Natural killer cell (primary cell): ENCODE measurements at regions not wholly inside any gene's neighbourhood (a gene's known extent, or its start where the extent isn't known, plus 50 kb on each side); places are given as distances from the start of the nearest gene placed in this dataset.

Experiments
- ATAC-seq, 3 donors: fragments of 150-1000 bp in 2 of 3; fragments of 200-7000 bp in 1 of 3; cut with Tn5 transposase; 1 replicate in 1 of 3; 2 replicates in 2 of 3; pipeline ENCODE4 v1.10.0; 2021; ENCODE audit warnings: mild to moderate bottlenecking in 2 of 3, moderate library complexity in 2 of 3
- DNase-seq, 2 donors: peaks; one replicate each; pipeline versions ENCODE4 v3.0.0 to v3.0.0-alpha.2; 2013 to 2021; ENCODE audit warnings: mixed read lengths in 1 of 2
- H3K27ac ChIP-seq: one replicate; pipeline ENCODE4 v1.5.1; 2013; ENCODE audit warnings: mild to moderate bottlenecking, low read length
- H3K27me3 ChIP-seq: one replicate; pipeline ENCODE4 v1.6.1; 2013; ENCODE audit warnings: low read length; ENCODE audit not compliant: control insufficient read depth, insufficient read depth
- H3K36me3 ChIP-seq: one replicate; pipeline ENCODE4 v1.6.1; 2013; ENCODE audit warnings: low read length; ENCODE audit not compliant: control insufficient read depth, insufficient read depth
- H3K4me1 ChIP-seq: one replicate; pipeline ENCODE4 v1.6.1; 2013; ENCODE audit warnings: low read length; ENCODE audit not compliant: control insufficient read depth, insufficient read depth
- H3K4me3 ChIP-seq: one replicate; pipeline ENCODE4 v1.5.1; 2013; ENCODE audit warnings: low read length
- H3K9me3 ChIP-seq: one replicate; pipeline ENCODE4 v1.6.1; 2013; ENCODE audit warnings: low read length; ENCODE audit not compliant: control insufficient read depth, insufficient read depth
- H3K27ac Mint-ChIP-seq, 2 donors: one replicate each; pipeline ENCODE4 v1.8.0; 2022; ENCODE audit warnings: mild to moderate bottlenecking in 2 of 2, mixed read lengths in 2 of 2, moderate library complexity in 1 of 2
- H3K27me3 Mint-ChIP-seq, 2 donors: one replicate each; pipeline ENCODE4 v1.8.0; 2022; ENCODE audit warnings: low read depth in 2 of 2, mixed read lengths in 2 of 2
- H3K36me3 Mint-ChIP-seq: one replicate; pipeline ENCODE4 v1.8.0; 2022; ENCODE audit warnings: mixed read lengths
- H3K4me1 Mint-ChIP-seq, 2 donors: one replicate each; pipeline ENCODE4 v1.8.0; 2022; ENCODE audit warnings: mixed read lengths in 2 of 2
- H3K4me3 Mint-ChIP-seq: one replicate; pipeline ENCODE4 v1.8.0; 2022; ENCODE audit warnings: mild to moderate bottlenecking, moderate library complexity, mixed read lengths
- H3K9me3 Mint-ChIP-seq, 2 donors: one replicate each; pipeline ENCODE4 v1.8.0; 2022; ENCODE audit warnings: mixed read lengths in 2 of 2
- WGBS: methylation state at CpG from one replicate; pipeline ENCODE4 v1.1.7; 2013; ENCODE audit warnings: missing lambda C conversion rate; ENCODE audit not compliant: insufficient coverage; 5-methylcytosine and 5-hydroxymethylcytosine counted together
- intact Hi-C: fragments of 100-400 bp; cut with micrococcal nuclease; formaldehyde crosslinking; loops from one replicate; pipeline ENCODE4 v1.14.2; 2022
- TF ChIP-seq, protein P1 (sequence below): fragments of 200-600 bp; IDR thresholded peaks from one replicate; pipeline ENCODE4 v1.8.0; 2022; ENCODE audit warnings: antibody characterized with exemption

DNA sequence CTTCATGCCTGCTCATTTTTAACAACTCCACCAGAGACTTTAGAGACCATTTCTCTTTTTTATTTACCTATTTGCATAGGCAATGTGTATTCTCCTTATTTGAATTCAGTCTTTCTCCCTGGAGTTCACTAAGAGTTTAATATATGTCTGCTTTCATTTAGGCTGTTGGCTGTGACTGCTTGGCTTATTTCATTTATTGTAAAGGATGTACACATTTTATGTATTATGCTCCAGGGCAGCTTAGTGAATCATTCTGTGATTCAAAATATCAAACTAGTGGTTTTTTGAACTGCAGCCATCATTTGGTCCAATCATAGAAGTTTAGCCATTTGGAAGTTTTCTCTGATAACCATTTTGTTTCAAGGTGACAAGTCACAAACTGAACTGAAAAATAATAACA is 229.6 kb downstream of the LPIN1 start:
- intact Hi-C loops = no loop called here
- TF ChIP-seq, protein P1, sequence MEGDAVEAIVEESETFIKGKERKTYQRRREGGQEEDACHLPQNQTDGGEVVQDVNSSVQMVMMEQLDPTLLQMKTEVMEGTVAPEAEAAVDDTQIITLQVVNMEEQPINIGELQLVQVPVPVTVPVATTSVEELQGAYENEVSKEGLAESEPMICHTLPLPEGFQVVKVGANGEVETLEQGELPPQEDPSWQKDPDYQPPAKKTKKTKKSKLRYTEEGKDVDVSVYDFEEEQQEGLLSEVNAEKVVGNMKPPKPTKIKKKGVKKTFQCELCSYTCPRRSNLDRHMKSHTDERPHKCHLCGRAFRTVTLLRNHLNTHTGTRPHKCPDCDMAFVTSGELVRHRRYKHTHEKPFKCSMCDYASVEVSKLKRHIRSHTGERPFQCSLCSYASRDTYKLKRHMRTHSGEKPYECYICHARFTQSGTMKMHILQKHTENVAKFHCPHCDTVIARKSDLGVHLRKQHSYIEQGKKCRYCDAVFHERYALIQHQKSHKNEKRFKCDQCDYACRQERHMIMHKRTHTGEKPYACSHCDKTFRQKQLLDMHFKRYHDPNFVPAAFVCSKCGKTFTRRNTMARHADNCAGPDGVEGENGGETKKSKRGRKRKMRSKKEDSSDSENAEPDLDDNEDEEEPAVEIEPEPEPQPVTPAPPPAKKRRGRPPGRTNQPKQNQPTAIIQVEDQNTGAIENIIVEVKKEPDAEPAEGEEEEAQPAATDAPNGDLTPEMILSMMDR = no peak
- DNase-seq (no peak), ATAC-seq (no peak)
- Histone ChIP-seq H3K9me3 (peaks cover 12% of the 10 kb centered on the region), H3K27me3 (peaks cover 5% of the 10 kb centered on the region), H3K36me3 (no peaks in the 10 kb centered on the region), H3K27ac (no peak overlapping the region), H3K4me3 (no peak overlapping the region), H3K4me1 (no peaks in the 10 kb centered on the region)
- Mint-ChIP-seq H3K36me3 (peaks cover 51% of the 10 kb centered on the region), H3K27me3 (peaks cover 58 to 70% of the 10 kb centered on the region in 2 donors), H3K27ac (no peak overlapping the region), H3K4me3 (no peak overlapping the region), H3K9me3 (peaks cover 4 to 18% of the 10 kb centered on the region in 2 donors), H3K4me1 (peaks cover 0 to 5% of the 10 kb centered on the region in 2 donors)

DNA sequence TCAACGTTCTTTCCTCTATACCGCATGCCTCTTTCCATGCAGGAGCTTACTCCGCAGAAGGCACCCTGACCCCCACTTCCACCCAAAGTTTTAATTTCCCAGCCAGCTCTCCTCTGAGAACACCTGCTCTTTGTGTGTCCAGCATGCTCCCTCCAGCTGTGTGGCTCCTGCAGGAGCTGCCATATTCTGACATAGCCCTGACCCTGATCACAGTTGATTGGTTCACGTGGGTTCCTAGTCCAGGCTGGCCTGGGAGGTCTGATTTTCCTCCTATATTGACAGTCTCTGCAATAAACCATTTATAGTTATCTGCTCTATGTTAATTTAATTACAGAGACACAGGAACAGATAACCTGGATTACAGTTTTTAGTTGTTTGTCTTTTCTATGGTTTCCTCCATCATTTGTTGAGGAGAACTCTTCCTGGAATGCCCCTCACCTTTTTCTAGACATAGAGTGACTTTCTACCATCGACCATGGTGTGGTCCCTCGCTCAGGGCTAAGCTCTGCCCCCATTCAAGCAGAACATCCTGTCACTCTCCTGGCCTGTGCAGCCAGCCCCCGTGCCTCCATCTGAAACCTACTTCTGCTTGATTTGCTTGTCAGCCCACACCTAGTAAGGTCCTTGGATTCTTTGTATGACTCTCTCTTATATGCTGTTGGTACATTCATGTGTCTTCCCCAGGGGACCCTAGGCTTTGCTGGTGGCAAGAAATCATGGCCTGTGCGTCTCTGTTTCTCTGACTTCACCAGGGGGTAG is 231.5 kb downstream of the LPIN1 start:
- ATAC-seq = no peak
- Histone ChIP-seq H3K27me3 (peaks cover 5% of the 10 kb centered on the region), H3K4me1 (no peaks in the 10 kb centered on the region), H3K27ac (no peak overlapping the region), H3K36me3 (no peaks in the 10 kb centered on the region), H3K9me3 (peaks cover 18% of the 10 kb centered on the region), H3K4me3 (no peak overlapping the region)
- DNase-seq = no peak
- no peak overlapping the region for H3K4me3 Mint-ChIP-seq
- TF ChIP-seq, protein P1 = no peak
- H3K36me3 Mint-ChIP-seq = peaks cover 39% of the 10 kb centered on the region
- intact Hi-C loops = no loop called here
- peaks cover 4 to 5% of the 10 kb centered on the region in 2 donors for H3K4me1 Mint-ChIP-seq
- H3K27ac Mint-ChIP-seq = no peak overlapping the region
- peaks cover 4 to 15% of the 10 kb centered on the region in 2 donors for H3K9me3 Mint-ChIP-seq
- 83% methylated on average over 8 of the region's 8 CpGs for WGBS
- H3K27me3 Mint-ChIP-seq = peaks cover 48 to 54% of the 10 kb centered on the region in 2 donors

DNA sequence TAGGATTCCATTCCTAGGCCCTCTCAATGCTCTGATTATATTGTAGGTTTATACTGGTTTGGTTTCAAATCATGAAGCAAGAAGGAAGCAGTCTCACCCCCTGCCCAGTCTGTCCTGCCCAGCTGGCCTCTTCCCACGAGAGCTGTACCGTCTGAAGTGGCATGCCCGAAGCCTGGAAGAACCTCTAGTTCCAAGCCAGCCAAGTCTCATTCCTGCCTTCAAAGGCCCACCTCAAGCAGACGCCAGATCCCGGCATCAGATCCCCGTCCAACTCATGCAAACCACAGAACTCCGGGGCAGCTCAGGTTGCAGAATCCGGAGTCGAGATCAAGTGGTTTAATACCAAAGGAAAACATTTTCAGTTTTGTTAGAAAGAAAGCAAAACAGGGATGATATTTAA is 234.4 kb downstream of the LPIN1 start:
- H3K4me3 Mint-ChIP-seq = no peak overlapping the region
- intact Hi-C loops = no loop called here
- Histone ChIP-seq H3K4me3 (no peak overlapping the region), H3K27me3 (no peaks in the 10 kb centered on the region), H3K9me3 (peaks cover 6% of the 10 kb centered on the region), H3K27ac (no peak overlapping the region), H3K36me3 (no peaks in the 10 kb centered on the region), H3K4me1 (no peaks in the 10 kb centered on the region)
- no peak overlapping the region for H3K27ac Mint-ChIP-seq
- TF ChIP-seq, protein P1 = no peak
- peaks cover 5 to 10% of the 10 kb centered on the region in 2 donors for H3K4me1 Mint-ChIP-seq
- 99% methylated on average over 9 of the region's 9 CpGs for WGBS
- peaks cover 55 to 58% of the 10 kb centered on the region in 2 donors for H3K27me3 Mint-ChIP-seq
- DNase-seq (no peak), ATAC-seq (no peak)
- H3K9me3 Mint-ChIP-seq = peaks cover 0 to under 1% of the 10 kb centered on the region in 2 donors
- H3K36me3 Mint-ChIP-seq = peaks cover 15% of the 10 kb centered on the region

DNA sequence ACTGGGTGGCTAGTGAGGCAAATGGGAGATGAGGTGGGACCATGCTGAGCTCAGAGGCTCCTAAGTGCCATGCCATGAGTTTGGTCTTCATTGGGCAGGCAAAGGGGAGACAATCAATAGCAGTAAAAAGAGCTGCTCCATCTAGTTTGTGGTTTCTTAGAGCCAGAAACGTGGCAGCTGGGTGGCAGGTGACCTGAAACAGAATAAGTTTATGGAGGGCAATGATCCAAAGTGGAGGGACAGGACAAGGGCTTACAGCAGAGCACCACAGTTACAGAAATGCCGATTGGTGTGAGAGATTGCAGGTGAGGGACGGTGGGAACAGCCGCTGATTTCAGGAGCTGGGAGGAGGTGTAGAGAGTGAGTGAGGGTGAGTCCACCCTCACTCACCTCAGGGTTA is 237.0 kb downstream of the LPIN1 start:
- WGBS = 89% methylated on average over 4 of the region's 4 CpGs
- peaks cover 54 to 60% of the 10 kb centered on the region in 2 donors for H3K27me3 Mint-ChIP-seq
- H3K4me3 Mint-ChIP-seq = no peak overlapping the region
- peaks cover 6% of the 10 kb centered on the region for H3K9me3 ChIP-seq
- peaks cover 15% of the 10 kb centered on the region for H3K36me3 Mint-ChIP-seq
- no peaks in the 10 kb centered on the region for H3K9me3 Mint-ChIP-seq
- no peaks in the 10 kb centered on the region for H3K36me3 ChIP-seq
- H3K4me1 Mint-ChIP-seq = peaks cover 0 to 13% of the 10 kb centered on the region in 2 donors
- TF ChIP-seq, protein P1 = no peak
- ATAC-seq = no peak
- no peak overlapping the region for H3K27ac Mint-ChIP-seq
- H3K4me1 ChIP-seq = no peaks in the 10 kb centered on the region
- DNase-seq = no peak
- H3K4me3 ChIP-seq = no peak overlapping the region
- no peaks in the 10 kb centered on the region for H3K27me3 ChIP-seq
- H3K27ac ChIP-seq = no peak overlapping the region
- intact Hi-C loops = no loop called here
